ACC112 (cell line): ENCODE measurements at regions not wholly inside any gene's neighbourhood (a gene's known extent, or its start where the extent isn't known, plus 50 kb on each side); places are given as distances from the start of the nearest gene placed in this dataset.

ENCODE experiments used
- H2AFZ ChIP-seq: fragments of 200-600 bp; sonication (generic); one replicate; pipeline ENCODE4 v1.6.0; 2017; ENCODE audit warnings: antibody characterized with exemption, low read length; ENCODE audit not compliant: unreplicated experiment
- H3K27ac ChIP-seq: fragments of 200-600 bp; sonication (generic); 2 replicates; pipeline ENCODE4 v1.5.1; 2014; ENCODE audit warnings: low read depth, mild to moderate bottlenecking, antibody characterized with exemption, low read length, moderate library complexity
- H3K27me3 ChIP-seq: fragments of 200-600 bp; sonication (generic); 2 replicates; pipeline ENCODE4 v1.6.1; 2014; ENCODE audit warnings: mild to moderate bottlenecking, antibody characterized with exemption, low read length, moderate library complexity, mixed read lengths; ENCODE audit not compliant: insufficient read depth
- H3K36me3 ChIP-seq: fragments of 200-600 bp; sonication (generic); 2 replicates; pipeline ENCODE4 v1.6.1; 2016; ENCODE audit warnings: mild to moderate bottlenecking, antibody characterized with exemption, low read length, moderate library complexity, mixed read lengths; ENCODE audit not compliant: insufficient read depth
- H3K4me1 ChIP-seq: fragments of 200-600 bp; sonication (generic); one replicate; pipeline ENCODE4 v1.6.1; 2016; ENCODE audit warnings: low read length, mixed read lengths; ENCODE audit not compliant: insufficient read depth, unreplicated experiment, control insufficient read depth
- H3K4me3 ChIP-seq: fragments of 200-600 bp; sonication (generic); 2 replicates; pipeline ENCODE4 v1.5.1; 2014; ENCODE audit warnings: mild to moderate bottlenecking, low read depth, low read length
- H3K79me2 ChIP-seq: fragments of 200-600 bp; sonication (generic); one replicate; pipeline ENCODE4 v1.6.0; 2016; ENCODE audit warnings: low read length; ENCODE audit not compliant: control insufficient read depth, unreplicated experiment, insufficient read depth

- Histone ChIP-seq H3K27me3 (no peaks in the 10 kb centered on the region), H3K79me2 (no peaks in the 10 kb centered on the region), H2AFZ (no peak overlapping the region), H3K4me3 (no peak overlapping the region), H3K4me1 (no peaks in the 10 kb centered on the region), H3K27ac (no peak overlapping the region), H3K36me3 (no peaks in the 10 kb centered on the region)
These were observed 525.7 kb downstream of the RAB28 start for GRCh38 chr4:12958436-12958835.

DNA sequence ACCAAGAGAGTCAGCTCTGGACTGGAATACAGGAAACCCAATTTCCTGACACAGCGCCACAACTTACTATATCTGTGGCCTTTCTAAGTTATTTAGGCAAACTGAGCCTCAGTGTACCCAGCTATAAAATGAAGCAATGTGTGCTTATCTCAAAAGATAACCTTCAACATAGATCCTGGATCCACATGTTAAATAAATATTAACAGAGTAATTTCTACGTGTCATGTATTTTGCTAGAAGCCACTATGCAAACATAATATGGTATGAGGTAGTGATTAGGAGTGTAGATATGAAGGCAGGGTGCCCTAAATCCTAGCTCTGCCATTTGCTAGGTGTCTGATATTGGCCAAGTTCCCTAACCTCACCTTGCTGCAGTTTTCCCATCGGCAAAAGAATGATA lies 527.0 kb downstream of the RAB28 start:
- no peaks in the 10 kb centered on the region for H3K79me2 ChIP-seq
- H3K4me1 ChIP-seq = no peaks in the 10 kb centered on the region
- H3K36me3 ChIP-seq = no peaks in the 10 kb centered on the region
- no peak overlapping the region for H2AFZ ChIP-seq
- no peaks in the 10 kb centered on the region for H3K27me3 ChIP-seq
- H3K27ac ChIP-seq = no peak overlapping the region
- no peak overlapping the region for H3K4me3 ChIP-seq

DNA sequence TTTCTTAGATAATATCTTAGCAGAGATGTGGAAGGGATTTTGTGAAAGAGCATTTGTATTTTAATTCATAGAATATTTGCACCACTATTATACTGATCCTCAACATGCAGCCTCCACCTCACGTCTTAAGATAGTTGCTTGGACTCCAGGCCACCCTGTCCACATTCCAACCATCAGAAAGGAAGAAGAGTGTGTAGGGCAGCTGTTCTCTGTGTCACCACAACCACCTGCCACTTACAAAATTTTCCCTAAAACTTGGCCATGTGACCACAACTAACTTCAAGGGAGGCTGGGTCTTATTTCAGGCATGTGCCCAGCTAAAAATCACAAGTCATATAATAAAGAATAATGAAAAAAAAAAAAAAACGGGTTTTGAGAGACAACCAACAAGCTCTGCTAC lies 528.1 kb downstream of the RAB28 start:
- Histone ChIP-seq H3K4me3 (no peak overlapping the region), H3K27ac (no peak overlapping the region), H3K27me3 (no peaks in the 10 kb centered on the region), H3K79me2 (no peaks in the 10 kb centered on the region), H3K4me1 (no peaks in the 10 kb centered on the region), H2AFZ (no peak overlapping the region), H3K36me3 (no peaks in the 10 kb centered on the region)

- Histone ChIP-seq H3K27me3 (no peaks in the 10 kb centered on the region), H3K36me3 (no peaks in the 10 kb centered on the region), H2AFZ (no peak overlapping the region), H3K79me2 (no peaks in the 10 kb centered on the region), H3K4me3 (no peak overlapping the region), H3K4me1 (no peaks in the 10 kb centered on the region), H3K27ac (no peak overlapping the region)
These were observed 534.2 kb downstream of the RAB28 start for GRCh38 chr4:12949719-12950490.

DNA sequence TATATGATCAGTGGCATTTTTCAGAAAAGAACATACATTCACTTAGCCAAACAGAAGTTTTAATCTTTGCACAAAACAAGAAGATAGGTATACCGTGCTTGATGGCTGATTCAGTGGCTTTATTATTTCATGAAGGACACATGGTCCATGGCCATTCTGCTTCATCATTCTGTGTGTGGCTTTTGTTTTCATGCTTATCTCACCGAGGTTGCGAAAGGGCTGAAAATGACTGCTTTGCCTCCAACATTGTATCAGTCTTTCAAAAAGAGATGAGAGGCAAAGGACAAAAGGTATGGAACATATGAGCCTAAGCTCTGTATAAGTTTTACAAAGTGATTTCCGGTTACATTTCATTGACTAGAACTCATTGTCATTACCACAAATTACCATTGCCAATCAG lies 541.1 kb downstream of the RAB28 start:
- no peaks in the 10 kb centered on the region for H3K36me3 ChIP-seq
- H3K4me3 ChIP-seq = no peak overlapping the region
- H2AFZ ChIP-seq = no peak overlapping the region
- H3K79me2 ChIP-seq = no peaks in the 10 kb centered on the region
- no peaks in the 10 kb centered on the region for H3K27me3 ChIP-seq
- H3K27ac ChIP-seq = no peak overlapping the region
- H3K4me1 ChIP-seq = no peaks in the 10 kb centered on the region

GRCh38 chr4:12933760-12934221 lies 550.3 kb downstream of the RAB28 start:
- H3K27ac ChIP-seq = no peak overlapping the region
- H3K4me1 ChIP-seq = no peaks in the 10 kb centered on the region
- no peaks in the 10 kb centered on the region for H3K79me2 ChIP-seq
- no peak overlapping the region for H3K4me3 ChIP-seq
- no peak overlapping the region for H2AFZ ChIP-seq
- no peaks in the 10 kb centered on the region for H3K27me3 ChIP-seq
- H3K36me3 ChIP-seq = no peaks in the 10 kb centered on the region

GRCh38 chr4:12932203-12932788 lies 551.8 kb downstream of the RAB28 start:
- Histone ChIP-seq H2AFZ (no peak overlapping the region), H3K79me2 (no peaks in the 10 kb centered on the region)

GRCh38 chr4:12929784-12930183 lies 554.4 kb downstream of the RAB28 start:
- H2AFZ ChIP-seq = no peak overlapping the region
- H3K4me1 ChIP-seq = no peaks in the 10 kb centered on the region
- H3K27me3 ChIP-seq = no peaks in the 10 kb centered on the region
- no peak overlapping the region for H3K4me3 ChIP-seq
- no peaks in the 10 kb centered on the region for H3K36me3 ChIP-seq
- H3K27ac ChIP-seq = no peak overlapping the region
- no peaks in the 10 kb centered on the region for H3K79me2 ChIP-seq

More at GRCh38 chr4:12932203-12932788, 551.8 kb downstream of the RAB28 start:
- no peak overlapping the region for H3K4me3 ChIP-seq
- H3K27me3 ChIP-seq = no peaks in the 10 kb centered on the region
- no peaks in the 10 kb centered on the region for H3K4me1 ChIP-seq
- H3K27ac ChIP-seq = no peak overlapping the region
- no peaks in the 10 kb centered on the region for H3K36me3 ChIP-seq

GRCh38 chr4:12928751-12929150 lies 555.4 kb downstream of the RAB28 start:
- no peaks in the 10 kb centered on the region for H3K36me3 ChIP-seq
- no peak overlapping the region for H3K27ac ChIP-seq
- H3K4me1 ChIP-seq = no peaks in the 10 kb centered on the region

GRCh38 chr4:12926189-12927066 lies 557.7 kb downstream of the RAB28 start:
- Histone ChIP-seq H3K4me1 (no peaks in the 10 kb centered on the region), H3K79me2 (no peaks in the 10 kb centered on the region), H3K27me3 (no peaks in the 10 kb centered on the region), H3K36me3 (no peaks in the 10 kb centered on the region), H2AFZ (no peak overlapping the region), H3K4me3 (no peak overlapping the region), H3K27ac (no peak overlapping the region)

More at GRCh38 chr4:12928751-12929150, 555.4 kb downstream of the RAB28 start:
- H3K79me2 ChIP-seq = no peaks in the 10 kb centered on the region
- H2AFZ ChIP-seq = no peak overlapping the region
- H3K4me3 ChIP-seq = no peak overlapping the region
- no peaks in the 10 kb centered on the region for H3K27me3 ChIP-seq
